Ishikawa (cell line): ENCODE measurements at regions not wholly inside any gene's neighbourhood (a gene's known extent, or its start where the extent isn't known, plus 50 kb on each side); places are given as distances from the start of the nearest gene placed in this dataset.

Experiments used
- CEBPB ChIP-seq: IDR thresholded peaks from 2 replicates; pipeline ENCODE4 v1.6.1; 2012
- CREB1 ChIP-seq: IDR thresholded peaks from 2 replicates; pipeline ENCODE4 v1.6.1; 2012; ENCODE audit warnings: low read depth
- EGR1 ChIP-seq: IDR thresholded peaks from 2 replicates; pipeline ENCODE4 v1.6.1; 2012
- EP300 ChIP-seq: IDR thresholded peaks from 2 replicates; pipeline ENCODE4 v1.6.1; 2012; ENCODE audit warnings: borderline replicate concordance
- FOXM1 ChIP-seq: IDR thresholded peaks from 2 replicates; pipeline ENCODE4 v1.6.1; 2012; ENCODE audit warnings: low read depth, borderline replicate concordance
- MAX ChIP-seq: IDR thresholded peaks from 2 replicates; pipeline ENCODE4 v1.6.1; 2012
- NFIC ChIP-seq: IDR thresholded peaks from 2 replicates; pipeline ENCODE4 v1.6.1; 2012
- RAD21 ChIP-seq: IDR thresholded peaks from 2 replicates; pipeline ENCODE4 v1.6.1; 2012; ENCODE audit warnings: low read depth
- REST ChIP-seq: IDR thresholded peaks from 2 replicates; pipeline ENCODE4 v1.6.1; 2012; ENCODE audit warnings: low read depth, mild to moderate bottlenecking
- TAF1 ChIP-seq: IDR thresholded peaks from 2 replicates; pipeline ENCODE4 v1.6.1; 2012; ENCODE audit warnings: low read depth, mild to moderate bottlenecking
- TCF12 ChIP-seq: IDR thresholded peaks from 2 replicates; pipeline ENCODE4 v1.6.1; 2012; ENCODE audit warnings: low read depth
- TEAD4 ChIP-seq: IDR thresholded peaks from 2 replicates; pipeline ENCODE4 v1.6.1; 2012
- USF1 ChIP-seq: IDR thresholded peaks from 2 replicates; pipeline ENCODE4 v1.6.1; 2012
- YY1 ChIP-seq: IDR thresholded peaks from 2 replicates; pipeline ENCODE4 v1.6.1; 2012; ENCODE audit warnings: low read depth
- ZBTB7A ChIP-seq: IDR thresholded peaks from 2 replicates; pipeline ENCODE4 v1.6.1; 2012; ENCODE audit warnings: low read depth

GRCh38 chr10:113459626-113460280, 93.1 kb upstream of the HABP2 start:
- no peak for TF ChIP-seq EP300
- TF ChIP-seq RAD21: no peak
- TF ChIP-seq CREB1: no peak
- no peak for TF ChIP-seq MAX
- no peak for TF ChIP-seq TCF12
- no peak for TF ChIP-seq EGR1
- TF ChIP-seq TAF1: no peak
- TF ChIP-seq ZBTB7A: no peak
- no peak for TF ChIP-seq FOXM1
- no peak for TF ChIP-seq USF1
- no peak for TF ChIP-seq YY1
- TF ChIP-seq CEBPB: no peak
- TF ChIP-seq TEAD4: no peak
- TF ChIP-seq REST: no peak
- no peak for TF ChIP-seq NFIC

GRCh38 chr10:113463083-113463482, 89.8 kb upstream of the HABP2 start:
- TF ChIP-seq TCF12: no peak
- no peak for TF ChIP-seq TAF1
- TF ChIP-seq MAX: no peak
- TF ChIP-seq EP300: no peak
- no peak for TF ChIP-seq CEBPB
- TF ChIP-seq EGR1: no peak
- no peak for TF ChIP-seq TEAD4
- no peak for TF ChIP-seq RAD21
- no peak for TF ChIP-seq CREB1
- TF ChIP-seq YY1: no peak
- no peak for TF ChIP-seq NFIC

- TF ChIP-seq USF1 (no peak), NFIC (no peak), ZBTB7A (no peak), MAX (no peak), TCF12 (no peak), TEAD4 (no peak), REST (no peak), EGR1 (no peak), EP300 (no peak), TAF1 (no peak), CEBPB (no peak), YY1 (no peak), CREB1 (no peak)
Observed at GRCh38 chr10:113463777-113464176, 89.1 kb upstream of the HABP2 start.

GRCh38 chr10:113469796-113470195, 83.1 kb upstream of the HABP2 start:
- TF ChIP-seq YY1: no peak
- no peak for TF ChIP-seq ZBTB7A
- no peak for TF ChIP-seq USF1
- no peak for TF ChIP-seq MAX
- TF ChIP-seq TEAD4: no peak
- TF ChIP-seq REST: no peak
- TF ChIP-seq NFIC: no peak
- no peak for TF ChIP-seq TCF12
- TF ChIP-seq FOXM1: no peak
